Ovary (tissue), 7 donors: ENCODE measurements at regions not wholly inside any gene's neighbourhood (a gene's known extent, or its start where the extent isn't known, plus 50 kb on each side); places are given as distances from the start of the nearest gene placed in this dataset.

Experiments used
- DNase-seq, 5 donors: peaks; one replicate each; pipeline ENCODE4 v3.0.0-alpha.2; 2019 to 2020
- H3K27ac ChIP-seq, 2 donors: fragments of 200-600 bp; one replicate each; pipeline versions ENCODE4 v1.5.1 to v1.8.0; 2019 to 2022
- H3K27me3 ChIP-seq: fragments of 200-600 bp; one replicate; pipeline ENCODE4 v1.8.0; 2022
- H3K36me3 ChIP-seq: fragments of 200-600 bp; sonication (generic); one replicate; pipeline ENCODE4 v1.5.1; 2019
- H3K4me1 ChIP-seq: one replicate; pipeline ENCODE4 v1.8.1; 2013; ENCODE audit warnings: mild to moderate bottlenecking, moderate library complexity; ENCODE audit not compliant: insufficient read depth
- H3K4me3 ChIP-seq: fragments of 200-600 bp; sonication (generic); one replicate; pipeline ENCODE4 v1.5.1; 2017
- H3K9me3 ChIP-seq, 2 donors: fragments of 200-600 bp in 1 of 2; sonication (generic) in 1 of 2; one replicate each; pipeline versions ENCODE4 v1.5.1 to v1.8.1; 2013 to 2019; ENCODE audit warnings: mild to moderate bottlenecking in 1 of 2, moderate library complexity in 1 of 2
- CTCF ChIP-seq, 3 donors: fragments of 450-650 bp in 2 of 3; fragments of 200-600 bp in 1 of 3; IDR thresholded peaks; one replicate each; pipeline versions ENCODE4 v1.5.1 to v1.8.0; 2016 to 2022; ENCODE audit warnings: antibody characterized with exemption in 3 of 3, mild to moderate bottlenecking in 1 of 3
- EP300 ChIP-seq: sonication (generic); formaldehyde crosslinking; IDR thresholded peaks from one replicate; pipeline ENCODE4 v1.6.1; 2017; ENCODE audit warnings: antibody characterized with exemption
- POLR2A ChIP-seq: fragments of 450-650 bp; IDR thresholded peaks from one replicate; pipeline ENCODE4 v1.6.1; 2017; ENCODE audit warnings: antibody characterized with exemption, mild to moderate bottlenecking, moderate library complexity
- WGBS, 3 donors: extraction: QIAGEN DNeasy Blood & Tissue Kit in 1 of 3; methylation state at CpG; one replicate each; pipeline versions ENCODE4 v1.1.5 to v1.1.7; 2013 to 2017; 5-methylcytosine and 5-hydroxymethylcytosine counted together
- intact Hi-C, 4 donors: fragments of 100-400 bp; cut with DNase I; formaldehyde crosslinking; loops; one replicate each; pipeline versions ENCODE4 v1.11.0 to v1.15.1; 2022 to 2023
- donor health status: DM: no; HTN: no; CAD: no; lungs with moderate emphysema.
- donor health status: DM: no; HTN: no; CAD: no.
- donor health status: Bipolar disorder and iron deficiency.
- donor health status: DM: no; HTN: no; CAD: no.
- donor health status: DM: yes; HTN: yes; CAD: no.

DNA sequence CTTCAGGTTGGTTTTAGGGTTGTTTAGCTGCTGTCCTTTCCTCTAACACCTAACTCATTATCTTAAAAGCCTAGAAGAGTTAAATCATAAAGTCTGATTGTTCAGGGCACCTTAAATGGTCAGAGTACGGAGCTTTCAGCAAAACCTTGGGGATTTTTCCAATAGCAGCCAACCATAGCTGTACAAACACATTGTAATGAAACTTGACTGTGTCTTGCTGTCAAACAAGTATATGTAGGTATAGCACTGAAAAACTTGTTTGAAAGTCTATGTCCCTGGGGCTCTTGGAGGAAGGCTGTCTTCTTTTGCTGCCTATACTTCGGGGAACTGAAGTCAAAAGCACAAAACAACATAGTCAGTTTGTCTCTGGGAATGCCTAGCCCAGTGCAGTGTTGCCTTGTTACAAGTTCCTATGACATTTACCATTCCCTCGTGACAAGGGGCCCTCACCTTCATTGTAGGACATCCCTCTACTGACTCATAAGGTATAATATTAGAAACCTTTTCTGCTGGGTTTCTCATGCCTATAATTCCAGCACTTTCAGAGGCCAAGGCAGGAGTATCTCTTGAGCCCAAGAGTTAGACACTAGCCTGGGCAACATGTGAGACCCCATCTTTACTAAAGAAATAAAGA lies 474.5 kb upstream of the NBEA start:
- no peak for TF ChIP-seq CTCF (IDR thresholded peaks at IDR 0.05)
- no peak for TF ChIP-seq EP300
- no peak for TF ChIP-seq POLR2A
- 79 to 93% (median 93%) methylated on average over 3 of the region's 3 CpGs for WGBS, 3 donors
- Histone ChIP-seq H3K4me3 (no peak overlapping the region), H3K27me3 (no peaks in the 10 kb centered on the region), H3K4me1 (no peaks in the 10 kb centered on the region), H3K27ac (no peak overlapping the region), H3K36me3 (no peaks in the 10 kb centered on the region), H3K9me3 (no peaks in the 10 kb centered on the region)
- DNase-seq, result no peak
- intact Hi-C loops, result no loop called here

DNA sequence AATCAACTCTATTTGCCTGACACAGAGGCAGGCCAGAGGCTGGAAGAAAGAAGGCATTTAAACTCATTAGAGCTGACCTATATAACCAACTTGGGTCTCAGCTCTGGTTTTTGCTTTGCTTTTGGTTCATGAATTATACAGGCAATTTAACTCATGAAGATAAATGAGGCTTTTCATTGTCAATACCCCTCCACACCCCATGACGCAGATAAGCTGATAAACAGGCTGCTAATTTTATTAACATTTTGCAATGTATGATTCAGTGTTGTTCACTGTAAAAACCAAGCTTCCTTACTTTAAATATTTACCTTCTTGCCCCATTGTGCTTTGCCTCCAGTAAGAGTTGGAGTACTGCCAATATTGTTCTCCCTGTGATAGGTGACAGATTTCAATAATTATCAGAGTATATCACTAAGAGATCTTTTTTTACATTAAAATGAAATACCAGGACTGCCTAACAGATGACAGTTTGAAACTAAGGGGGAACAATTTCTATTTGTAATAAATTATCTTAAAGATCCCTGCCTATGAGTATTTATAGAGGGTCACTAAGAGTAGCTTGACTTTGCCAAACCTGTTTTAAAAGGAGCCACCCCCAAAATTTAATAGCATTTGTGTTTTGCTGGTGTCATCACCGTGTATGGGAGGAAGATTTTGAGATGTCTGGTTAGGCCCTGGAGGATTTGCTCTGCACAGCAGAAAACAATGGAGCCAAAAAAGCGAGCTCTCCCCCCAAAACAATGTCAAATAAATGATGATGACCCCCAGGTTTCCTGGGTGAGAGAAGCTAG lies 472.7 kb upstream of the NBEA start:
- H3K9me3 ChIP-seq, result no peaks in the 10 kb centered on the region
- no peak overlapping the region for H3K4me3 ChIP-seq
- 77 to 84% (median 83%) methylated on average over 3 of the region's 3 CpGs for WGBS, 3 donors
- H3K27me3 ChIP-seq, result no peaks in the 10 kb centered on the region
- no peak overlapping the region for H3K27ac ChIP-seq
- intact Hi-C loops, result no loop called here
- DNase-seq, result no peak
- no peaks in the 10 kb centered on the region for H3K36me3 ChIP-seq
- no peak for TF ChIP-seq CTCF (IDR thresholded peaks at IDR 0.05)
- TF ChIP-seq POLR2A, result no peak
- TF ChIP-seq EP300, result no peak
- no peaks in the 10 kb centered on the region for H3K4me1 ChIP-seq

- 41 to 53% (median 43%) methylated on average over 4 of the region's 4 CpGs for WGBS, 3 donors
- no peaks in the 10 kb centered on the region for H3K27me3 ChIP-seq
- intact Hi-C loops, result no loop called here
- no peaks in the 10 kb centered on the region for H3K4me1 ChIP-seq
- H3K9me3 ChIP-seq, result no peaks in the 10 kb centered on the region
- TF ChIP-seq EP300, result no peak
- TF ChIP-seq CTCF (IDR thresholded peaks at IDR 0.05), result no peak
- no peak for TF ChIP-seq POLR2A
- no peak overlapping the region for H3K4me3 ChIP-seq
- DNase-seq, result no peak
- H3K36me3 ChIP-seq, result no peaks in the 10 kb centered on the region
- no peak overlapping the region for H3K27ac ChIP-seq
Observed at GRCh38 chr13:34474187-34474868, 467.7 kb upstream of the NBEA start.

GRCh38 chr13:34478376-34478775 lies 463.7 kb upstream of the NBEA start:
- no peak for DNase-seq
- TF ChIP-seq CTCF (IDR thresholded peaks at IDR 0.05), result no peak
- no peak for TF ChIP-seq POLR2A
- no peak for TF ChIP-seq EP300
- H3K27ac ChIP-seq, result no peak overlapping the region
- H3K27me3 ChIP-seq, result no peaks in the 10 kb centered on the region
- no peaks in the 10 kb centered on the region for H3K36me3 ChIP-seq
- no peaks in the 10 kb centered on the region for H3K9me3 ChIP-seq
- no peaks in the 10 kb centered on the region for H3K4me1 ChIP-seq
- no peak overlapping the region for H3K4me3 ChIP-seq
- intact Hi-C loops, result no loop called here
- WGBS, 3 donors, result 90 to 96% (median 90%) methylated on average over 2 of the region's 2 CpGs
